ENCODE measurements at regions not wholly inside any gene's neighbourhood (a gene's known extent, or its start where the extent isn't known, plus 50 kb on each side); places are given as distances from the start of the nearest gene placed in this dataset.

GRCh38 chr5:164007064-164007463 lies 501.6 kb downstream of the MAT2B start:
- no peak for ATAC-seq
- intact Hi-C loops (cut with micrococcal nuclease), result no loop called here

GRCh38 chr5:164009621-164010020 lies 504.2 kb downstream of the MAT2B start:
- H3K36me3 Mint-ChIP-seq (ENCODE audit: low read depth), result no peaks in the 10 kb centered on the region
- H3K4me3 Mint-ChIP-seq, result no peak overlapping the region
- DNase-seq (no peak), ATAC-seq (no peak)
- TF ChIP-seq CTCF (IDR thresholded peaks at IDR 0.05), result no peak
- ChIA-PET POLR2A (no interaction called here), CTCF (no interaction called here)
- peaks cover 2% of the 10 kb centered on the region for H3K9me3 Mint-ChIP-seq
- intact Hi-C loops (cut with micrococcal nuclease), result loop anchor here (5.0 kb wide), 1 partner anchor 493 kb away; no protein-coding TSS in a partner anchor
- H3K27ac Mint-ChIP-seq, result no peak overlapping the region
- H3K4me1 Mint-ChIP-seq (ENCODE audit: low read depth), result no peaks in the 10 kb centered on the region
- H3K27me3 Mint-ChIP-seq, result no peaks in the 10 kb centered on the region

More at GRCh38 chr5:164007064-164007463, 501.6 kb downstream of the MAT2B start:
- Mint-ChIP-seq H3K9me3 (peaks cover 2% of the 10 kb centered on the region), H3K27ac (no peak overlapping the region), H3K36me3 (ENCODE audit: low read depth) (no peaks in the 10 kb centered on the region), H3K4me3 (no peak overlapping the region), H3K27me3 (no peaks in the 10 kb centered on the region), H3K4me1 (ENCODE audit: low read depth) (no peaks in the 10 kb centered on the region)
- TF ChIP-seq CTCF (IDR thresholded peaks at IDR 0.05), result no peak
- POLR2A ChIA-PET, result no interaction called here
- CTCF ChIA-PET, result no interaction called here
- DNase-seq, result no peak

GRCh38 chr5:164010900-164011299 lies 505.5 kb downstream of the MAT2B start:
- DNase-seq (no peak), ATAC-seq (no peak)
- TF ChIP-seq CTCF (IDR thresholded peaks at IDR 0.05), result no peak
- Mint-ChIP-seq H3K4me3 (no peak overlapping the region), H3K27me3 (no peaks in the 10 kb centered on the region), H3K27ac (no peak overlapping the region), H3K4me1 (ENCODE audit: low read depth) (no peaks in the 10 kb centered on the region), H3K36me3 (ENCODE audit: low read depth) (no peaks in the 10 kb centered on the region), H3K9me3 (peaks cover 2% of the 10 kb centered on the region)
- ChIA-PET POLR2A (no interaction called here), CTCF (interaction anchor here (1.0 kb wide), 1 partner anchor 493 kb away, joined by 3 read pairs; no protein-coding TSS in a partner anchor)
- intact Hi-C loops (cut with micrococcal nuclease), result loop anchor here (5.0 kb wide), 1 partner anchor 491 kb away; no protein-coding TSS in a partner anchor

GRCh38 chr5:164012371-164012770 lies 507.0 kb downstream of the MAT2B start:
- POLR2A ChIA-PET, result no interaction called here
- no peaks in the 10 kb centered on the region for H3K4me1 Mint-ChIP-seq (ENCODE audit: low read depth)

More at GRCh38 chr5:164012371-164012770, 507.0 kb downstream of the MAT2B start:
- Mint-ChIP-seq H3K4me3 (no peak overlapping the region), H3K9me3 (no peaks in the 10 kb centered on the region), H3K27me3 (no peaks in the 10 kb centered on the region), H3K36me3 (ENCODE audit: low read depth) (no peaks in the 10 kb centered on the region), H3K27ac (no peak overlapping the region)
- DNase-seq (no peak), ATAC-seq (no peak)
- intact Hi-C loops (cut with micrococcal nuclease), result loop anchor here (5.0 kb wide), 1 partner anchor 490 kb away; no protein-coding TSS in a partner anchor
- no peak for TF ChIP-seq CTCF (IDR thresholded peaks at IDR 0.05)
- CTCF ChIA-PET, result interaction anchor here (0.7 to 2.0 kb wide), 9 partner anchors 7 to 1218 kb away, joined by 3 to 10 read pairs (median 3); no protein-coding TSS in a partner anchor

Data from activated CD8-positive, alpha-beta T cell treated with anti-CD3 and anti-CD28 coated beads for 36 hours (primary cell).